GM19025 (cell line): ENCODE measurements at regions not wholly inside any gene's neighbourhood (a gene's known extent, or its start where the extent isn't known, plus 50 kb on each side); places are given as distances from the start of the nearest gene placed in this dataset.
"Not testable (repeated sequence)": the region's sequence is repeated elsewhere in the genome, so short reads cannot be mapped to it uniquely, and the experiment has no call there.

Experiments
- ATAC-seq: cut with Tn5 transposase; IDR thresholded peaks from one replicate; pipeline ENCODE4 v1.9.1; 2021; ENCODE audit warnings: mild to moderate bottlenecking, low read depth, moderate library complexity; ENCODE audit not compliant: unreplicated experiment

- ATAC-seq, result not testable (repeated sequence)
Measured at GRCh38 chrY:26372480-26372879, 750.6 kb downstream of the CDY1 start.

GRCh38 chrY:26408671-26409328 lies 786.9 kb downstream of the CDY1 start:
- no peak for ATAC-seq

- ATAC-seq, result no peak
Measured at GRCh38 chrY:26409329-26409712, 787.4 kb downstream of the CDY1 start.
